ENCODE measurements at regions not wholly inside any gene's neighbourhood (a gene's known extent, or its start where the extent isn't known, plus 50 kb on each side); places are given as distances from the start of the nearest gene placed in this dataset.

DNA sequence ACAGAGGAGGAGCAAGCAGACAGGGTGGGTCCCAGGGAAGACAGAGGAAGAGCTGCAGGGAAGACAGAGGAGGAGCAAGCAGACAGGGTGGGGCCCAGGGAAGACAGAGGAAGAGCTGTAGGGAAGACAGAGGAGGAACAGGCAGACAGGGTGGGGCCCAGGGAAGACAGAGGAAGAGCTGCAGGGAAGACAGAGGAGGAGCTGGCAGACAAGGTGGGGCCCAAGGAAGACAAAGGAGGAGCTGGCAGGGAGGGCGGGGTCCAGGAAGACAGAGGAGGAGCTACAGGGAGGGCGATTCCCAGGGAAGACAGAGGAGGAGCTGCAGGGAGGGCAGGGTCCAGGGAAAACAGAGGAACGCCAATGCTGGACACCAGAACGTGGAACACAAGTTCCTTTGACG lies 66.5 kb downstream of the PLXNA1 start:
- Mint-ChIP-seq H3K27ac (no peak overlapping the region), H3K9me3 (peaks cover 15% of the 10 kb centered on the region), H3K4me3 (no peak overlapping the region), H3K4me1 (no peaks in the 10 kb centered on the region), H3K27me3 (peaks cover 10% of the 10 kb centered on the region), H3K36me3 (ENCODE audit: low read depth) (no peaks in the 10 kb centered on the region)
- intact Hi-C loops (cut with micrococcal nuclease), result no loop called here
- POLR2A ChIA-PET, result no interaction called here
- ATAC-seq (ENCODE audit: low read depth) (no peak), DNase-seq (no peak)
- TF ChIP-seq, protein P1, sequence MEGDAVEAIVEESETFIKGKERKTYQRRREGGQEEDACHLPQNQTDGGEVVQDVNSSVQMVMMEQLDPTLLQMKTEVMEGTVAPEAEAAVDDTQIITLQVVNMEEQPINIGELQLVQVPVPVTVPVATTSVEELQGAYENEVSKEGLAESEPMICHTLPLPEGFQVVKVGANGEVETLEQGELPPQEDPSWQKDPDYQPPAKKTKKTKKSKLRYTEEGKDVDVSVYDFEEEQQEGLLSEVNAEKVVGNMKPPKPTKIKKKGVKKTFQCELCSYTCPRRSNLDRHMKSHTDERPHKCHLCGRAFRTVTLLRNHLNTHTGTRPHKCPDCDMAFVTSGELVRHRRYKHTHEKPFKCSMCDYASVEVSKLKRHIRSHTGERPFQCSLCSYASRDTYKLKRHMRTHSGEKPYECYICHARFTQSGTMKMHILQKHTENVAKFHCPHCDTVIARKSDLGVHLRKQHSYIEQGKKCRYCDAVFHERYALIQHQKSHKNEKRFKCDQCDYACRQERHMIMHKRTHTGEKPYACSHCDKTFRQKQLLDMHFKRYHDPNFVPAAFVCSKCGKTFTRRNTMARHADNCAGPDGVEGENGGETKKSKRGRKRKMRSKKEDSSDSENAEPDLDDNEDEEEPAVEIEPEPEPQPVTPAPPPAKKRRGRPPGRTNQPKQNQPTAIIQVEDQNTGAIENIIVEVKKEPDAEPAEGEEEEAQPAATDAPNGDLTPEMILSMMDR (IDR thresholded peaks at IDR 0.05), result no peak
- CTCF ChIA-PET, result no interaction called here

DNA sequence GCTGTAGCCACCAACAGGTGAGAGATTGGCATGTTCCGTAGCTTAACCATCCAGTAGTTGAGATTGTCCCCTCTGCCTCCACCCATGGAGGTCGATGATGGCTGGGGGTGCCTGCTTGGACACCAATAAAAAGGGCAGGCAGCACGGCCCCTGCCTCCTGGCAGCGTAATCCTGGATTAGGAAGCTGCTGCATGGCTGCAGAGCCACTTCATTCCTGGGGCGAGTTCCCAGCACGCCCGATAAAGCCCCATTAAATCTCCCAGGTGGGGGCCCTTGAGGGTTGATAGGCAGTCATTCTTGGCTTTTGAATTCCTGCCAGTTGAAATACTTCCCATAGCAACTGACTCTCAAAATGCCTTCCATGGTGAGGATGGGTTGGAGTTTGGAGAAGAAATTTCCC lies 67.8 kb downstream of the PLXNA1 start:
- no peaks in the 10 kb centered on the region for H3K36me3 Mint-ChIP-seq (ENCODE audit: low read depth)
- peaks cover 15% of the 10 kb centered on the region for H3K9me3 Mint-ChIP-seq
- H3K4me3 Mint-ChIP-seq, result no peak overlapping the region
- ATAC-seq (ENCODE audit: low read depth) (no peak), DNase-seq (no peak)
- H3K27me3 Mint-ChIP-seq, result peaks cover 9% of the 10 kb centered on the region
- TF ChIP-seq, protein P1 (IDR thresholded peaks at IDR 0.05), result no peak
- CTCF ChIA-PET, result no interaction called here
- intact Hi-C loops (cut with micrococcal nuclease), result no loop called here
- no peak overlapping the region for H3K27ac Mint-ChIP-seq
- H3K4me1 Mint-ChIP-seq, result no peaks in the 10 kb centered on the region
- POLR2A ChIA-PET, result no interaction called here

DNA sequence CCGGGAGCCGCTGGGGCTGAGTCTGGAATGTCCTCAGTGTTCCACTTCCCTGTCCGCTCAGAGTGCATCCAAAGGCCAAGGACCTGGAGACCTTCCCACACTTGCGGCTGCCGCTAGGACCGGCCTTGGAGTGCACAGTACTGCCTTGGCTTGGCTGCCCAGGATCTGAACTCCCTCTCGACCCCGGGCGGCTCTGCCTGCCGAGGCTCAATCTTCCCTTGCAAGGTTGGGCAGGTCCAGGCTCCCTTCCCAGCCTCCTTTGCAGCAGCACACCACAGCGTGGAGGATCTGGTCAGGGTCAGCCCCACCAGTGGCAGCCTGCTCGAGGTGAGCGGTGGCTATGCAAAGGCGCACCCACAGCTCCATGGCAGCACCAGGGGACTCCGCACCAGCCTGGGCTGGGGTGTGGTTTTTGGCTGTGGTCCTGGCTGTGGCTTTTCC lies 69.2 kb downstream of the PLXNA1 start:
- POLR2A ChIA-PET, result no interaction called here
- H3K27me3 Mint-ChIP-seq, result peaks cover 9% of the 10 kb centered on the region
- TF ChIP-seq, protein P1 (IDR thresholded peaks at IDR 0.05), result no peak
- H3K27ac Mint-ChIP-seq, result no peak overlapping the region
- no peak for ATAC-seq (ENCODE audit: low read depth)
- H3K9me3 Mint-ChIP-seq, result peaks cover 16% of the 10 kb centered on the region
- no peaks in the 10 kb centered on the region for H3K4me1 Mint-ChIP-seq
- CTCF ChIA-PET, result no interaction called here
- intact Hi-C loops (cut with micrococcal nuclease), result no loop called here
- H3K36me3 Mint-ChIP-seq (ENCODE audit: low read depth), result no peaks in the 10 kb centered on the region
- no peak for DNase-seq
- no peak overlapping the region for H3K4me3 Mint-ChIP-seq

DNA sequence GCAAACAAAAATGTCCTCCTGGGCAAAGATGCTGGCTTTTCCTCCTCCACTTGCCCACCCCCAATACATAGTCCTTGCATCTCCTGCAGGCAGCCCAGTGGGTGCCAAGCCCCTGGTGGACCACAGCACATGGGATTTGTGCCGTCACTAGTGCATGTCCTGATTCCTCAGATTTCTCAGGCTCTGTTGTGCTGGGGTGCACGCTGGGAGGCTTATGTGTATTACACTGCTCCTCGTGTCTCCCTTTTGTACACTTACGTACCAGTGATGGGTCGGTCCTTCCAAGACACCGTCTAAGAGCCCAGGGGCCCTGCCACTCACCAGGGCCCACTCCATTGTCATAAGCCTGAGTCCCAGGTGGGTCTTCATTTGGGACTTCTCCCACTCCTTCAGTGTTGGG lies 70.1 kb downstream of the PLXNA1 start:
- TF ChIP-seq, protein P1 (IDR thresholded peaks at IDR 0.05), result no peak
- H3K4me1 Mint-ChIP-seq, result no peaks in the 10 kb centered on the region
- CTCF ChIA-PET, result no interaction called here
- H3K9me3 Mint-ChIP-seq, result peaks cover 22% of the 10 kb centered on the region
- POLR2A ChIA-PET, result no interaction called here
- no peak for ATAC-seq (ENCODE audit: low read depth)
- H3K27me3 Mint-ChIP-seq, result peaks cover 8% of the 10 kb centered on the region
- intact Hi-C loops (cut with micrococcal nuclease), result no loop called here
- H3K27ac Mint-ChIP-seq, result no peak overlapping the region
- no peaks in the 10 kb centered on the region for H3K36me3 Mint-ChIP-seq (ENCODE audit: low read depth)
- no peak overlapping the region for H3K4me3 Mint-ChIP-seq
- no peak for DNase-seq

DNA sequence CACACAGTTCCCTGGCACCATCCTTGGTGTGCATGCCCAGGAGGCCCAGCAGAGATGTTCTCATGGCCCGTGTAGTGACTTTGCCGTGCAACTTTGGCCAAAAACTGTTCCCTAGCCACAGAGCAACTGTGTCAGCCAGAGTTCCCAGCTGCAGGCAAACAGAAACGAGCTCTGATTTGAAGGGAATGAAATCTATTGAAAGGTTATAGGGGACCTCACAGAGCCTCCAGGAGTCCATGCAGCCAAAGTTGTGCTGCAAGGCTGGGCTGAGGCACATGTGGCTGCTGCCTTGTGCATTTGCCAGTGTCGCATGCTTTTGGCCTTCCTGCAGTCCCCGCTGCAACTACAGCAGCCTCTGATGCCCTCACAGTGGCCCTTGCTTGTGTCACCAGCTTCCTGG lies 70.5 kb downstream of the PLXNA1 start:
- intact Hi-C loops (cut with micrococcal nuclease), result no loop called here
- peaks cover 17% of the 10 kb centered on the region for H3K9me3 Mint-ChIP-seq
- no peak for DNase-seq
- ChIA-PET CTCF (no interaction called here), POLR2A (no interaction called here)
- no peaks in the 10 kb centered on the region for H3K36me3 Mint-ChIP-seq (ENCODE audit: low read depth)
- no peak for ATAC-seq (ENCODE audit: low read depth)
- no peak overlapping the region for H3K4me3 Mint-ChIP-seq
- H3K27me3 Mint-ChIP-seq, result peaks cover 4% of the 10 kb centered on the region
- H3K27ac Mint-ChIP-seq, result no peak overlapping the region
- TF ChIP-seq, protein P1 (IDR thresholded peaks at IDR 0.05), result no peak
- H3K4me1 Mint-ChIP-seq, result no peaks in the 10 kb centered on the region
